ENCODE measurements at regions not wholly inside any gene's neighbourhood (a gene's known extent, or its start where the extent isn't known, plus 50 kb on each side); places are given as distances from the start of the nearest gene placed in this dataset.
A peak's percentile ranks its signal among the peaks of the same experiment; 100 is the strongest.
"Not testable (repeated sequence)": the region's sequence is repeated elsewhere in the genome, so short reads cannot be mapped to it uniquely, and the experiment has no call there.

DNA sequence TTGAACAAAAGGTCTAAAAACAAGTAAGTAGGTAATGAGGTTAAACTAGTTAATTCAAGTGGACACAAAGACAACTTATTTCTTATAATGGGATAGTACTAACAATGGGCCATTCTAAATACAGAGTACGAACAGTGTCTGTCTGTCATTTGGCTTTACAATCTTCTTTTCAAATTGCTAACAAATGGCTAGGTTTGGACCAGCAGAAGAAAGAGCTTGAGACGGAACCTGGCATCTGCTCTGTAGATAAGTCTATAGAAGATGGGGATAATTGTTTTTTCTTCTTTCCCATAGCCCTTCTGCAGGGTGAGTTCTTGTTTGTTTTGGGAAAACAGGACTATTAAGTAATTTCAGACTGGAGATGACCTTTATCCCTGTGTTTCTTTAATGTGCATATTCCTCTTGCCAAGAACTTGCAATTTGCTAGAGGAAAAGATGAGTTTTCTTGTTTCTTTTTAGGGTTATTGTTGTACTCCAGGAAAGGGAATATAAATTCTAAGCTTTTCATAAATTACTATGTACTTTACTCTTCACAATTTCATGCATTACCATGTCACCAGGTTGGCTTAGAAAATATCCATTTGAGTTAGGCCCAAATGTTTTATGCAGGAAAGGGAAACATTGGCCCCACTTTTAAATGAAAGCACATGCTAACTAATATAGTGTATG, 500.5 kb upstream of the SYT4 start:
- no peak for DNase-seq (ENCODE audit: low read depth)
- no peak overlapping the region for H3K4me3 ChIP-seq (ENCODE audit: low read depth, low read length)

DNA sequence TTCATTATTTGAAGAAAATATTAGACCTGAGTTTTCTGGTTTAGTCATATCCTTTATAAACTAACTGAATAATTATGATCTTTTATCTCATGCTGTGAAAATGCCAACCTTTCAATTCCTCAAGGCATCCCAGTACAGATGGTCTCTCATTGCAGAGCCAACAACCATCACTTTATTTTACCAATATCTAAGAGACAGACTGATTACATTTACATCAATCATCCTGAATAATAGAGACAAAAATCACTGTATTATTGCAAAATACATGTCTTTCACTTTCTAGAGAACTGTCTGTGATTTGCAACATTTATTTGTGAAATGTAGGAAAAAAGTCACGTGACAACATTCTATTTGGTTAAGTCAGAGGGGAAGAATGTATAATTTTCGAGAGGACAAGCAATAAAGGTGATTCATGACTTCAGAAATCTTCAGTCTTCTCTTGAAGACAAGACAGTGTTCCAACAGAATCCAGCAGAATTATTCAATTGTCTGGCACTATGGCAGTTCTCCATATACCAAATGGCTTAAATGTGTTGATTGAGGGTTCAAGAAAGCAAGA, 503.6 kb upstream of the SYT4 start:
- DNase-seq (ENCODE audit: low read depth) = peak; percentile 70
- no peak overlapping the region for H3K4me3 ChIP-seq (ENCODE audit: low read depth, low read length)

DNA sequence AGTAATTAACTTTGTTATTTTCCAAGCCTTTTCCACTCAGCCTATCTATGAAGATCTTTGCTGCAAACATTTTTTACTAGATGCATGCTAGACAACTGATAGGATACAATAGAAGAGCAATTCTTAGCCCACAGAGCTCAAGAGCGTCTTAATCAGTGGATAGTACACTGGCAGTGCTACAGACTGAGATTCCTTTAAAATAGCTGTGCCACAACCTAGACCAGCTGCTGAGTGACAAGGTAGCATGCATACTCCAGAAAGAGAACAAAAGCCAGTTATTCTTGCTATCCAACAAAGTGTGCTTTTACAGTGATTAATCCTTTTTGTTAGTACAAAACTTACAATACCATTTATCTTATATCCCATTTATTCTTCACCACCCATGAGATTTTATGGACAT, 507.9 kb upstream of the SYT4 start:
- no peak for DNase-seq (ENCODE audit: low read depth)
- no peak overlapping the region for H3K4me3 ChIP-seq (ENCODE audit: low read depth, low read length)

DNA sequence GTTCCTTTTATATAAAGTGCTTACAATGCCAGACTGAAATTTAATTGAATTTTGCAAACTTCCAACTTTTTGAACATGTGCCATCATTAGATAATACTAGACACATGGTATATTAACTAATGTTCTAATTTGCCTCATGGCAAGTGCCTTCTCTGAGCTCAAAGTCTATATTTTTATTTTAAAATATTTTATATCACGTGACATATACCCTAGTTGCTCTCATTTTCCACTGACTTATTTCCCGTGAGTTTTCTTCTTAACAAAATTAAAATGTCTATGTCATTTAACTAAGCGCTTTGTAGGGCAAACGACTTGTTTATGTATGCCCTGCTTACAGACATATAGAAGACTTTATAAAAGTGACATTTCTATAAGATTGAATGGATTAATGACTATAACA, 509.6 kb upstream of the SYT4 start:
- DNase-seq (ENCODE audit: low read depth) = no peak
- H3K4me3 ChIP-seq (ENCODE audit: low read depth, low read length) = no peak overlapping the region

DNA sequence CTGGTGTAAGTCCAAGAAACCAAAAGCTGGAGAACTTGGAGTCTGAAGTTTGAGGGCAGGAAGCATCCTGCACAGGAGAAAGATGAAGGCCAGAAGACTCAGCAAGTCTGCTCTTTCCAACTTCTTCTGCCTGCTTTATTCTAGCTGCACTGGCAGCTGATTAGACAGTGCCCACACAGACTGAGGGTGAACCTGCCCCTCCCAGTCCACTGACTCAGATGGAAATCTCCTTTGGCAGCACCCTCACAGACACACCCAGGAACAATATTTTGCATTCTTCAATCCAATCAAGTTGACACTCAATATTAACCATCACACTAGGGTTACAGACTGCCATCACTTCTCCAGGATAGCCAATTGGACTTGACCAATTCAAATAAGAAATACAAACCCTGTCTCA, 510.4 kb upstream of the SYT4 start:
- not testable (repeated sequence) for DNase-seq (ENCODE audit: low read depth); H3K4me3 ChIP-seq (ENCODE audit: low read depth, low read length)

DNA sequence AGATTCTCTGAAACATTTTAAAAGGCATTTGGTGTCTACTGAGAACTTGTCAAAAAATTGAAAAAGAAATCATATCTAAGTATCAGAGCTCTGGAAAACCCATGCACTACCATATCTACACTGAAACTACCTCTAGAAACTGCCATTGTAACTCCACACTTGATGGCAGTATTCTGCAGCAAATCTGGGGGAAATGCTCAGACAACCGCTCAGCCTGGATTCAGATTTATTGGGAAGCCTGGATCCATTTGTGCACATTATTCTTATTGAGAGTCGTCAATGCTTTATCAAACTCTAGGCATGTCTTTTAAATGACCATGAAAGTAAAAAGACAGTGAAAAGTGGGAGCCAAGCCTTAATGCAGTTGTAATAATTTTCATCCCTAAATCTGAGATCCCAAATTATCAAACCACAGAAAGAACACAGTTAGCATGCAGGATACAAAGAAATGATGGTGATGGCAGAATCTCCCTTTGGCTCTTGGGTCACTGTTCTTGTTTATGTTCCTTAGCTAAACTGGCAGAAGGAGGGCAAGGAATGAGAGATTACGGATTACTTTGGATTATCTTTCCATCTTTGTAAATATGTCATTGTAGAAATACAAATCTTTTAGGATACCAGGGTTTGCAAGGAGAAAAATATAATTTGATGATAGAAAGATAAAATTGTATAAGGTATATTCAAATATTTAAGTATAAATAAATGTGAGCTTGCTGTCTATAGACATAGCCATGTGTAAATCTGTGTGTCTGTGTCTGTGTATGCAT, 512.1 kb upstream of the SYT4 start:
- no peak overlapping the region for H3K4me3 ChIP-seq (ENCODE audit: low read depth, low read length)
- DNase-seq (ENCODE audit: low read depth) = peak; percentile 18

DNA sequence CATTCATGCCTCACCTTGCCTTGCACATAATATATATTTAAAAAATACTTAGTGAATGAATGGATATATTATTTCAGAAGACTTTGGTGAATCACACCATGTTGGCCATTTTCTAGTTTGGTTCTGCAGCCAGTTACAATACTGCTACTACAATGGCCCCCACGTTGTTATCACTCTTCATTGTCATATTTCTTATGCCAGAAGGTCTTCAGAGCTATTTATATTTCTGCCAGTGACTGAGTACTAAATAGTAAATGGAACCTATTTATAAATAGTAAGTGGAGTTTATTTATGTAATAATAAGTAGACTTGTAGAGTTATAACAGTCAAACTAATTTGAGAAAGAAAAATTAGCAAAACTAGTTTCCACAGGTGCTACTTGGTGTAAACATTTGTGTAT, 516.6 kb upstream of the SYT4 start:
- no peak overlapping the region for H3K4me3 ChIP-seq (ENCODE audit: low read depth, low read length)
- DNase-seq (ENCODE audit: low read depth) = no peak

DNA sequence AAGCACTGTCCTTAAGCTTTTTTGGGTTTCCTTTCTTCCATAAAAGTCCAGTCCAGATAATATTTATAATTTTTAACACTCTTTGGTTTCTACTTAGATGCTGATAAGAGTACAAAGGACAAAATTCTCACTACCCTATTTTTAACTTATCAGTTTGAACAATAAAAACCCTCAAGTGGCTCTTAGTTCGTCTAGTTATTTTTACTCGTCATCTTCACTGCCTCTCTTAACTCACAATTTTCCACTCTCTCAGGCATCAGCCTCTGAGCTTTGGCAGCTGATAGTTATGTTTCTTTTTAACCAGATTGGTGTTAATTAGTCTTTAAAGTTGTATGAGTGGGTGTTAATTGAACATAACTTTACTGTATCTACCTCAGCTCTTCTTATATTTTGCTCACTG, 517.1 kb upstream of the SYT4 start:
- DNase-seq (ENCODE audit: low read depth) = no peak
- H3K4me3 ChIP-seq (ENCODE audit: low read depth, low read length) = no peak overlapping the region

DNA sequence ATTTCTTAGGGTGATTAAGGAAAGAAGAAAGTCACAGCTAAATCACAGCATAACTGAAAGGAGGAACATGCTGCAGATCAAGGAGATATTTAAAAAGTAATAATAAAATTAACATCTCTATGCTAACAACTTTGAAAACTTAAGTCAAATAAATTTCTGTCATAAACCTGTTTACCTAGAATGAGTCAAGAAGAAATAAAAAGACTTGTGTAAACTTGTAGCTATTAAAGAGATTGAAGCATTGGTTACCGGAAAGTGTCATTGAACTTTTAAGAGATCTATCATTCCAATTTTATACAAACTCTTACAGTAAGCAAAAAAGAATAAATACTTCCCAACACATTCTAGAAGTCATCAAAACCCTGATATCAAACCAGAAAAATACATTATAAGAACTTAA, 520.1 kb upstream of the SYT4 start:
- no peak overlapping the region for H3K4me3 ChIP-seq (ENCODE audit: low read depth, low read length)
- no peak for DNase-seq (ENCODE audit: low read depth)

DNA sequence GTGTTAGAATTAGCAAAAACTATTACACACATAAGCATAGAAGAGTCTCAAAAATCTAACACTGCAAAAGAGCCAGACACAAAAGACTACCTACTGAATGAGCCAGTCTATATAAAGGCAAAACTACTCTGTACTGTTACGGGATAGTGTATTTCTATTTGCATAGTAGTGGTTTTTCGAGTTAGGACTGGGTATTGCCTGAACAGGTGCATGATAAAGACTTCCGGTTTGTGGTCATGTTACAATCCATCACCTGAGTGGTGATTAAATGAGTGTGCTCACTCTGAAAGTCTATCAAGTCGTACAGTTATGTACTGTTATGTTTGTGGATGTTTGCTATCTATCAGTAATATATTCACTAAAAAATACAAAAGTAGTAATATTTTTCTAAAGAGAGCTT, 523.3 kb upstream of the SYT4 start:
- H3K4me3 ChIP-seq (ENCODE audit: low read depth, low read length) = no peak overlapping the region
- DNase-seq (ENCODE audit: low read depth) = no peak

DNA sequence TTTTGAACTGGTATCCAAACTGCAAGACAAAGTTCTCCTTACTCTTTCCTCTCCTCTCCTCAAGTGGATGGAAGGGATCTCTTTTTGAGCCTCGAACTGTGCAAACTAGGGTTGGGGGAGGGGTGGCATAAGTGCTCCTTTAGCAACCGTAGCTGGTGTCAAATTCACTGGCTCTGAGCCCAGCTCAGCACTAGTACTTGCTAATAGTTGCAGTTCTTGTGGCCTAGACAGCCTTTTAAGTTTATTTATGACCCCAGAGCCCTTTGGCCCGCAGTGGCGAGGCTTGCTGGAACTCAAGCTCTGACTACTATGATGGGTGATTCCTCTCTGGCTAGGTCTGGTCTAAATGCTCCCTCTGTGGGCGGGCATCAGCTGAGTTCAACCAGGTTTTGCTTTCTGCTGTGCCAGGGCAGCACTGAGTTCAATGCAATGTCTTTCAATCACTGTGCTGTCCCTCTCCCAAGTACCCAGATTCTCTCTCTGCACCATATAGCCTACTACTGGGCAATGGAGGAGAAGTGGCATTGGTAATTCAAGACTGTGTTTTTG, 528.4 kb upstream of the SYT4 start:
- H3K4me3 ChIP-seq (ENCODE audit: low read depth, low read length) = no peak overlapping the region
- peak; percentile 48 for DNase-seq (ENCODE audit: low read depth)

DNA sequence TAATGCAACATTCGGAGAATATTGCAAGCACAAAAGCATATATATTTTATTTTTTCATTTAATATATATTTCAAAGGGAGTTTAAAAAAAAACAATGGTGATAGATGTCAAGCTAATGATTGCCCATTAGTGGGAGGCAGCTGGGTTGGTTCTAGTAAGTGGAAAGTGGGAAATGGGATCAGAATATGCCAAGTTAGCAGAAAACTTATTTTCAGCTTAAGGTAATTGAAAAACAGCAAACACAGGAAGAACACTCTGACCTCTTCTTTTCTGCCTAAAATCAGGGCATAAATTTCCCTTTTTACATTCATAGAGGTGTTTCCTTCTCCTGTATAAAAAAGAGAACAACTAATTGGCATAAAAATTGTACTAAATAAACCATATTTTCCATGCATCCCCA, 535.3 kb upstream of the SYT4 start:
- H3K4me3 ChIP-seq (ENCODE audit: low read depth, low read length) = no peak overlapping the region
- no peak for DNase-seq (ENCODE audit: low read depth)

DNA sequence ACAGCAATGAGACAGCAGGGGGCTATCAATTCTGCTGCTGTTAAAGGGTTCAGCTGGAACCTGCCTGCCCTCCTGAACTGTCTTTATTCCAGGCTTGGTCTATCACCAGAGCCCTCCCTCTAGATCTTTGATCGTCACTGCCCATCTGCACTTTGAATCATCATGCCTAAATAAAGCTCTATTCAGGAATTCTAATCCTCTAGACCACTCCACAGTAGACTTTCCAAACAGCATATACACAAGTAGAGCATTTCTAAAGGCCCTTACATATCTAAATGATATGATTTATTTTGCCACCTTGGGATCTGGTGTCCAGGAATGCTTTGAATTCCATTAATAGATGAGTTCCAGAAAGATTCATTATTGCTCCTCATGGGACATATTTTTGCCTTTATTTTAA, 542.1 kb upstream of the SYT4 start:
- no peak overlapping the region for H3K4me3 ChIP-seq (ENCODE audit: low read depth, low read length)
- DNase-seq (ENCODE audit: low read depth) = no peak

DNA sequence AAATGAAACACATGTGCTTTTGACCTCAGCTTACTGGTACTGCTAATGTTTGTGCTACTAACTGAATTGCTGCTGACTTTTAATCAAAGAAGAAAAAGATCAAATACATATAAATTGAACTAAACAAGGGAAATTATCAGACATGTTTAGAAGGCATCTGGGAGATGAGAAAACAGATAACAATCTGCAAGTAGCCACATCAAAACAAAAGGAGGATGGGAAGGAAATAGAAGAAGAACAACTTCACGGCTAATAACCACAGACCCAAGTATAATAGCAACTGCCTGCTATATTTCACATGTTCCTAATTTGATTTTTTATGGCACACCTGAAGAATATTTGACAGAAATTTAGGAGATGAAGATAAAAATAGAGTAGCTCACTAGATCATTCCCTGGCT, 542.6 kb upstream of the SYT4 start:
- DNase-seq (ENCODE audit: low read depth) = no peak

DNA sequence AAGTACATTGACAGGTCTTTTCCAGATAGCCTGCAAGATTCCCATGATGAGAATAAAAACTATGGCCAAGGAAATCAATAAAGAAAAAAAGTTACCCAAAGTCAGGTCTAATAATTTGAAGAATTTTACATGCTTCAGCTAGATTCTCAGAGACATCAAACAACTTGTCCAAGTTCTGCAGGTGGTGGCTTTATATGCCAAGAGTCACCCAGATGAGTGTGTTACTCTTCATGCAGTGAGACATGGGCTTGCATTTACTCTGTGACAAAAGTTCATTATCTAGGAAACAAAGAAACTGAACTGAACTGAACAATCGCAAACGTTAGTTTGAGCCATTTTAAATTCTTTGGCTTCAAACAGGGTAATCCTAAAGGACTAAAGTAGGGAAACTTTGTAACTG, 548.5 kb upstream of the SYT4 start:
- no peak overlapping the region for H3K4me3 ChIP-seq (ENCODE audit: low read depth, low read length)
- no peak for DNase-seq (ENCODE audit: low read depth)

More for the DNA sequence above, 542.6 kb upstream of the SYT4 start:
- H3K4me3 ChIP-seq (ENCODE audit: low read depth, low read length) = no peak overlapping the region

DNA sequence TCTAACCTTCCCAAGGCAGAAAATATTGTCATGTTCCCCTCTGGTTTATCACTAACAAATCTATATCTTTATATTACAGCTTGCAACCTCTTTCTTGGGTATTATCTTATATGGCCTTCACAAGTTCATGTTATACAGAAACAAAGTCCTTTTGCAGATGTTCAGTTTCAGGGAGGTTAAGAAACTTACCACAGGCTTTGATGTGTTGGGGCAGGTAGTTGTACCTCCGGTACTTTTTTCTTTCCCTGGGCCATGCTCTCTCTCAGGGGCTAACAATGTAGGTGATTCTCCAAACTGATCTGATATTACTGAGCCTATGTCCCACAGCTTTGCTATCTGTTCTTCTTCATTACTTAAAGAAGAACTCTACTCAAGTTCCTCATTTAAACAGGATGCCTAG, 548.9 kb upstream of the SYT4 start:
- DNase-seq (ENCODE audit: low read depth) = no peak
- no peak overlapping the region for H3K4me3 ChIP-seq (ENCODE audit: low read depth, low read length)

DNA sequence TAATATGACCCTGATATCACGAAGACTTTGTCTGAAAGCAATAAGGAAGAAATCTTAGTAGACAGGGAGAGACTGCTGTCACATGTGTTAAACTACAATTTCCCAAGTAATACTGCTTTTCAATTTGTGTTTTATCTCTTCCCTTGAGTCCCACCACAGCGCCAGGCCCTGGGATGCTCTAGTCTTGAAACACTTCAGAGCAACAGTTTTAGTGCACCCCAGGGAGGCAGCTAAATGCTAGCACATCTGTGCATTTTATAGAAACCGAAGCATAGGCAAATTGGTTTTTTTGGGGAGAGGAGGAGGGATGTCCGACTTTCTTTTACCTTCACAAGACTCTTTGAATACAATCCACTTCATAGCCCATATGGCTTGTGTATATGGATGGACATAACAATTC, 550.0 kb upstream of the SYT4 start:
- DNase-seq (ENCODE audit: low read depth) = no peak
- no peak overlapping the region for H3K4me3 ChIP-seq (ENCODE audit: low read depth, low read length)

DNA sequence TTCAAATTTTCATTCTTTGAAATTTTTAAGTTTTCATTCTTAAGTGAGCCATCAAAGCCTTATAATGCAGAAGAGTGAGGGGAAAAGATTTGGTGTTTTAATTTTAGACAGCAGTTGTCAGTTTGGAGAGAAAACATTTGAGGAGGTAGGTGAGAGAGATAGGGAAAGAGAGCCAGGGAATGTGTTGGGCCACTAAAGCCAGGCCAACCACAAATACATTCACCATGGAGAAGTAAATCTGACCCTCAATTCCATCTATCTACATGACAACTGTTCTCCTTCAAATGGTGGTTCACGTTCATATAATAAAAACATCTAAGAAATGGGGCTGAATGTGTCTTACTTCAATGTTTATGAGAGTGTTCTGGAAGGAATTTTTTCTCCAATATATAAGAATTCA, 553.0 kb upstream of the SYT4 start:
- DNase-seq (ENCODE audit: low read depth) = no peak
- no peak overlapping the region for H3K4me3 ChIP-seq (ENCODE audit: low read depth, low read length)

DNA sequence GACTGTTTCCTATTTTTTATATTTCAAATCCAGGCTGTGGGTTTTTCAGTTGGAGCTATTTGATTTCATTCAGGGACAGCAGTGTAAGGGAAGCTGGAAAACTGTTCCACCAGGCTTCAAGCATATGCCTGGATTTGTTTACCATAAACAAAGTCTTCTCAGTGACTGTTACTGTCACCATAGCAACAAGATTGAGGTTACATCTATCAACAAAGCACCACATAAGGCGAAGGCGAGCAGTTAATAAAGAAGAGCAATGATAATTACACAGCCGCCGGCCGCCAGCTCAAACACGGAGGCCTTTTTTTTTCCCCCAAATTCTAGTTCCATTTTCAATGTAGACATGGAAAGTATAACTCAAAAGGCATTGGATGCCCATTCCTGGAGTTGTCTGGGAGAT, 553.7 kb upstream of the SYT4 start:
- no peak for DNase-seq (ENCODE audit: low read depth)
- H3K4me3 ChIP-seq (ENCODE audit: low read depth, low read length) = no peak overlapping the region

DNA sequence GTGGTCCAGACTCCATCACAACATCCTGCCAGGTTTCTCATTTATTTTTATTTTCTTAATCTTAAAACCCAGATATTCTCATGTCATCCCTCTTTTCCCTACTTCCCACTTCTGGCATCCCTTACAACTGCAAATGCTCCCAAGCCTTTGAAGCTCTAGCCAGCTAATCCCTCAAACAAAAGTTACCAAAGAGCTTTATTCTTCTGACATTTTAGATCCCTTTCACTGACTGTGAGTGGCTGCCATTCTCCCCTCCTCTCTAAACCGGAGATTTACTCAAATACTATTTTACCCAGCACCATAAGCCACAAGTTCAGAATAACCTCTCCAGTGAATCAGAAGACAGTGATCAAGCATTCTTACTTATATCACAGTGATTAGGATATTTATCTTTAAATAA, 569.0 kb upstream of the SYT4 start:
- no peak for DNase-seq (ENCODE audit: low read depth)
- H3K4me3 ChIP-seq (ENCODE audit: low read depth, low read length) = no peak overlapping the region
